RWPE1 (cell line): ENCODE measurements at regions not wholly inside any gene's neighbourhood (a gene's known extent, or its start where the extent isn't known, plus 50 kb on each side); places are given as distances from the start of the nearest gene placed in this dataset.

ENCODE experiments used
- CTCF ChIA-PET: fragments of 350-600 bp; sonication (Branson Sonifier 250); formaldehyde crosslinking; extraction: SDS; loops from one replicate; lab custom pipeline; 2021; lab: Yijun Ruan, JAX
- POLR2A ChIA-PET: fragments of 400-600 bp; formaldehyde crosslinking; extraction: SDS; loops from one replicate; lab custom pipeline; 2020; ENCODE audit warnings: antibody characterized with exemption; ENCODE audit not compliant: low non-redundant PET; lab: Yijun Ruan, JAX
- DNase-seq: peaks from one replicate; pipeline ENCODE4 v3.0.0; 2012; ENCODE audit warnings: low spot score
- H3K27ac ChIP-seq: fragments of 450-650 bp; 2 replicates; pipeline ENCODE4 v1.5.1; 2017
- CTCF ChIP-seq: fragments of 450-650 bp; conservative IDR thresholded peaks from 2 replicates; pipeline ENCODE4 v1.5.1; 2017; ENCODE audit warnings: low read depth, mild to moderate bottlenecking

- CTCF ChIA-PET: no interaction called here
- H3K27ac ChIP-seq: no peak overlapping the region
- TF ChIP-seq CTCF: no peak
- DNase-seq: no peak
- POLR2A ChIA-PET: no interaction called here
These were observed 60.8 kb upstream of the CLDN14 start for GRCh38 chr21:36540700-36541099.

- H3K27ac ChIP-seq: no peak overlapping the region
- ChIA-PET POLR2A (no interaction called here), CTCF (no interaction called here)
- no peak for TF ChIP-seq CTCF
- no peak for DNase-seq
These were observed 61.8 kb upstream of the CLDN14 start for GRCh38 chr21:36541721-36542139.

- ChIA-PET POLR2A (no interaction called here), CTCF (no interaction called here)
- no peak for TF ChIP-seq CTCF
- DNase-seq: no peak
- H3K27ac ChIP-seq: no peak overlapping the region
These were observed 62.6 kb upstream of the CLDN14 start for GRCh38 chr21:36542312-36543101.

GRCh38 chr21:36543924-36544323 is 64.0 kb upstream of the CLDN14 start:
- no peak overlapping the region for H3K27ac ChIP-seq
- ChIA-PET CTCF (no interaction called here), POLR2A (interaction anchor here (0.6 kb wide), 1 partner anchor 56 kb away, joined by 3 read pairs; no protein-coding TSS in a partner anchor)
- TF ChIP-seq CTCF: no peak
- no peak for DNase-seq

- no peak for DNase-seq
- CTCF ChIA-PET: no interaction called here
- H3K27ac ChIP-seq: no peak overlapping the region
- POLR2A ChIA-PET: interaction anchor here (0.6 kb wide), 1 partner anchor 55 kb away, joined by 3 read pairs; no protein-coding TSS in a partner anchor
- TF ChIP-seq CTCF: no peak
These were observed 64.6 kb upstream of the CLDN14 start for GRCh38 chr21:36544545-36544944.

- DNase-seq: no peak
- no peak overlapping the region for H3K27ac ChIP-seq
- TF ChIP-seq CTCF: no peak
- POLR2A ChIA-PET: no interaction called here
- CTCF ChIA-PET: interaction anchor here (0.6 kb wide), 1 partner anchor 118 kb away, joined by 3 read pairs; no protein-coding TSS in a partner anchor
These were observed 66.0 kb upstream of the CLDN14 start for GRCh38 chr21:36545776-36546511.
